H1 (cell line): ENCODE measurements at regions not wholly inside any gene's neighbourhood (a gene's known extent, or its start where the extent isn't known, plus 50 kb on each side); places are given as distances from the start of the nearest gene placed in this dataset.

Experiments used
- CBX8 ChIP-seq: fragments of 300-800, 300-1000 bp; sonication (generic); IDR thresholded peaks from 2 replicates; pipeline ENCODE4 v1.7.1; 2016; ENCODE audit warnings: low read depth, low read length, borderline replicate concordance
- EP300 ChIP-seq, 2 experiments: IDR thresholded peaks; 1 replicate in 1 of 2; 2 replicates in 1 of 2; pipeline ENCODE4 v1.6.1; 2011 to 2012; ENCODE audit warnings: low read depth in 2 of 2, low read length in 2 of 2, mild to moderate bottlenecking in 2 of 2, borderline replicate concordance in 1 of 2, inconsistent platforms in 1 of 2, moderate library complexity in 1 of 2
- POLR2A ChIP-seq, 2 experiments: IDR thresholded peaks; 1 replicate in 1 of 2; 2 replicates in 1 of 2; pipeline ENCODE4 v1.6.1; 2011; ENCODE audit warnings: low read depth in 2 of 2, low read length in 2 of 2, mild to moderate bottlenecking in 2 of 2; ENCODE audit errors: control extremely low read depth in 1 of 2
- POLR2AphosphoS5 ChIP-seq: IDR thresholded peaks from 2 replicates; pipeline ENCODE4 v1.6.1; 2011; ENCODE audit warnings: low read depth, low read length
- SIN3A ChIP-seq, 2 experiments: IDR thresholded peaks in 1 of 2; conservative IDR thresholded peaks in 1 of 2; 2 replicates each; pipeline ENCODE4 v1.6.1; 2011 to 2012; ENCODE audit warnings: low read length in 2 of 2, improper control_type of control experiment in 1 of 2, low read depth in 1 of 2, mild to moderate bottlenecking in 1 of 2

- TF ChIP-seq EP300 (IDR thresholded peaks at IDR 0.05; ENCODE audit: borderline replicate concordance in 1 of 2, low read depth in 2 of 2, low read length in 2 of 2), result no peak
- TF ChIP-seq POLR2A (IDR thresholded peaks at IDR 0.05; ENCODE audit: control extremely low read depth in 1 of 2, low read depth in 2 of 2, low read length in 2 of 2), result no peak
- TF ChIP-seq CBX8, result no peak
- no peak for TF ChIP-seq POLR2AphosphoS5
- TF ChIP-seq SIN3A (conservative IDR thresholded peaks at IDR 0.05 in 1 of 2, IDR thresholded peaks at IDR 0.05 in 1 of 2; ENCODE audit: low read depth in 1 of 2, low read length in 2 of 2), result no peak
Measured at GRCh38 chr21:18954441-18954844, 550.9 kb upstream of the TMPRSS15 start.
